Activated naive CD8-positive, alpha-beta T cell treated with anti-CD3 and anti-CD28 coated beads, Interleukin-2, amount 50 U/mL, for 24 hours (primary cell): ENCODE measurements at regions not wholly inside any gene's neighbourhood (a gene's known extent, or its start where the extent isn't known, plus 50 kb on each side); places are given as distances from the start of the nearest gene placed in this dataset.
"Not testable (repeated sequence)": the region's sequence is repeated elsewhere in the genome, so short reads cannot be mapped to it uniquely, and the experiment has no call there.

Source experiments
- ATAC-seq: fragments of 150-1000 bp; cut with Tn5 transposase; one replicate; pipeline ENCODE4 v1.10.0; 2021
- DNase-seq: peaks from one replicate; pipeline ENCODE4 v3.0.0; 2021
- H3K27ac Mint-ChIP-seq: one replicate; pipeline ENCODE4 v1.8.0; 2021; ENCODE audit warnings: mild to moderate bottlenecking, mixed read lengths
- H3K27me3 Mint-ChIP-seq: one replicate; pipeline ENCODE4 v1.8.0; 2021; ENCODE audit warnings: mixed read lengths
- H3K36me3 Mint-ChIP-seq: one replicate; pipeline ENCODE4 v1.8.0; 2021; ENCODE audit warnings: low read depth, mixed read lengths
- H3K4me1 Mint-ChIP-seq: one replicate; pipeline ENCODE4 v1.8.0; 2021; ENCODE audit warnings: mixed read lengths
- H3K4me3 Mint-ChIP-seq: one replicate; pipeline ENCODE4 v1.8.0; 2021; ENCODE audit warnings: mild to moderate bottlenecking, moderate library complexity, mixed read lengths
- H3K9me3 Mint-ChIP-seq: one replicate; pipeline ENCODE4 v1.8.0; 2021; ENCODE audit warnings: mixed read lengths

GRCh38 chrX:104513162-104513561 is 52.8 kb upstream of the IL1RAPL2 start:
- Mint-ChIP-seq H3K36me3 (no peaks in the 10 kb centered on the region), H3K27me3 (no peaks in the 10 kb centered on the region), H3K27ac (no peak overlapping the region), H3K9me3 (no peaks in the 10 kb centered on the region), H3K4me3 (no peak overlapping the region), H3K4me1 (no peaks in the 10 kb centered on the region)
- DNase-seq (no peak), ATAC-seq (no peak)

- no peaks in the 10 kb centered on the region for H3K4me1 Mint-ChIP-seq
- no peak for ATAC-seq
- no peaks in the 10 kb centered on the region for H3K36me3 Mint-ChIP-seq
- H3K4me3 Mint-ChIP-seq, result no peak overlapping the region
- no peak for DNase-seq
- H3K27me3 Mint-ChIP-seq, result no peaks in the 10 kb centered on the region
- no peak overlapping the region for H3K27ac Mint-ChIP-seq
- H3K9me3 Mint-ChIP-seq, result no peaks in the 10 kb centered on the region
These were observed 55.2 kb upstream of the IL1RAPL2 start for GRCh38 chrX:104510801-104511200.

GRCh38 chrX:104502460-104502859 is 63.5 kb upstream of the IL1RAPL2 start:
- ATAC-seq (no peak), DNase-seq (no peak)
- no peaks in the 10 kb centered on the region for H3K9me3 Mint-ChIP-seq
- H3K27ac Mint-ChIP-seq, result no peak overlapping the region
- H3K4me3 Mint-ChIP-seq, result no peak overlapping the region
- H3K27me3 Mint-ChIP-seq, result no peaks in the 10 kb centered on the region
- H3K4me1 Mint-ChIP-seq, result no peaks in the 10 kb centered on the region
- H3K36me3 Mint-ChIP-seq, result no peaks in the 10 kb centered on the region

- Mint-ChIP-seq H3K36me3 (no peaks in the 10 kb centered on the region), H3K27me3 (no peaks in the 10 kb centered on the region), H3K9me3 (no peaks in the 10 kb centered on the region), H3K4me1 (no peaks in the 10 kb centered on the region), H3K4me3 (no peak overlapping the region), H3K27ac (no peak overlapping the region)
- ATAC-seq (no peak), DNase-seq (no peak)
These were observed 77.2 kb upstream of the IL1RAPL2 start for GRCh38 chrX:104488811-104489210.

- ATAC-seq (no peak), DNase-seq (no peak)
- Mint-ChIP-seq H3K27ac (no peak overlapping the region), H3K36me3 (no peaks in the 10 kb centered on the region), H3K27me3 (no peaks in the 10 kb centered on the region), H3K4me1 (no peaks in the 10 kb centered on the region), H3K9me3 (no peaks in the 10 kb centered on the region), H3K4me3 (no peak overlapping the region)
These were observed 79.3 kb upstream of the IL1RAPL2 start for GRCh38 chrX:104486691-104487090.

- no peak for ATAC-seq
- no peak overlapping the region for H3K4me3 Mint-ChIP-seq
- DNase-seq, result no peak
- no peak overlapping the region for H3K27ac Mint-ChIP-seq
- no peaks in the 10 kb centered on the region for H3K27me3 Mint-ChIP-seq
- no peaks in the 10 kb centered on the region for H3K4me1 Mint-ChIP-seq
- no peaks in the 10 kb centered on the region for H3K9me3 Mint-ChIP-seq
- no peaks in the 10 kb centered on the region for H3K36me3 Mint-ChIP-seq
These were observed 83.2 kb upstream of the IL1RAPL2 start for GRCh38 chrX:104482757-104483156.

- no peaks in the 10 kb centered on the region for H3K36me3 Mint-ChIP-seq
- H3K4me3 Mint-ChIP-seq, result no peak overlapping the region
- no peak for ATAC-seq
- no peaks in the 10 kb centered on the region for H3K4me1 Mint-ChIP-seq
- no peak overlapping the region for H3K27ac Mint-ChIP-seq
- H3K27me3 Mint-ChIP-seq, result no peaks in the 10 kb centered on the region
- DNase-seq, result no peak
- H3K9me3 Mint-ChIP-seq, result no peaks in the 10 kb centered on the region
These were observed 96.2 kb upstream of the IL1RAPL2 start for GRCh38 chrX:104469771-104470170.

- DNase-seq (no peak), ATAC-seq (no peak)
- Mint-ChIP-seq H3K4me1 (no peaks in the 10 kb centered on the region), H3K9me3 (no peaks in the 10 kb centered on the region), H3K27me3 (no peaks in the 10 kb centered on the region), H3K36me3 (no peaks in the 10 kb centered on the region), H3K4me3 (no peak overlapping the region), H3K27ac (no peak overlapping the region)
These were observed 106.2 kb upstream of the IL1RAPL2 start for GRCh38 chrX:104459796-104460195.

- H3K9me3 Mint-ChIP-seq, H3K27ac Mint-ChIP-seq, DNase-seq, H3K27me3 Mint-ChIP-seq, H3K36me3 Mint-ChIP-seq, H3K4me3 Mint-ChIP-seq, H3K4me1 Mint-ChIP-seq, ATAC-seq: not testable (repeated sequence)
These were observed 108.9 kb upstream of the IL1RAPL2 start for GRCh38 chrX:104457130-104457529.

- no peaks in the 10 kb centered on the region for H3K9me3 Mint-ChIP-seq
- DNase-seq (no peak), ATAC-seq (no peak)
- no peaks in the 10 kb centered on the region for H3K4me1 Mint-ChIP-seq
- H3K27me3 Mint-ChIP-seq, result no peaks in the 10 kb centered on the region
- no peak overlapping the region for H3K4me3 Mint-ChIP-seq
- no peak overlapping the region for H3K27ac Mint-ChIP-seq
- H3K36me3 Mint-ChIP-seq, result no peaks in the 10 kb centered on the region
These were observed 115.7 kb upstream of the IL1RAPL2 start for GRCh38 chrX:104450316-104450715.

GRCh38 chrX:104445591-104445990 is 120.4 kb upstream of the IL1RAPL2 start:
- no peak for DNase-seq
- Mint-ChIP-seq H3K9me3 (no peaks in the 10 kb centered on the region), H3K36me3 (no peaks in the 10 kb centered on the region), H3K4me3 (no peak overlapping the region), H3K27me3 (no peaks in the 10 kb centered on the region), H3K27ac (no peak overlapping the region), H3K4me1 (no peaks in the 10 kb centered on the region)
- no peak for ATAC-seq

- Mint-ChIP-seq H3K4me1 (no peaks in the 10 kb centered on the region), H3K9me3 (no peaks in the 10 kb centered on the region), H3K36me3 (no peaks in the 10 kb centered on the region), H3K4me3 (no peak overlapping the region), H3K27ac (no peak overlapping the region), H3K27me3 (peaks cover 2% of the 10 kb centered on the region)
- DNase-seq (no peak), ATAC-seq (no peak)
These were observed 130.8 kb upstream of the IL1RAPL2 start for GRCh38 chrX:104435249-104435648.

GRCh38 chrX:104432321-104432720 is 133.7 kb upstream of the IL1RAPL2 start:
- no peak overlapping the region for H3K4me3 Mint-ChIP-seq
- no peak for ATAC-seq

GRCh38 chrX:104430742-104431119 is 135.3 kb upstream of the IL1RAPL2 start:
- DNase-seq (no peak), ATAC-seq (no peak)
- Mint-ChIP-seq H3K36me3 (no peaks in the 10 kb centered on the region), H3K27ac (no peak overlapping the region), H3K27me3 (peaks cover 2% of the 10 kb centered on the region), H3K9me3 (no peaks in the 10 kb centered on the region), H3K4me1 (no peaks in the 10 kb centered on the region), H3K4me3 (no peak overlapping the region)

More at GRCh38 chrX:104432321-104432720, 133.7 kb upstream of the IL1RAPL2 start:
- H3K27ac Mint-ChIP-seq, result no peak overlapping the region
- peaks cover 2% of the 10 kb centered on the region for H3K27me3 Mint-ChIP-seq
- no peaks in the 10 kb centered on the region for H3K36me3 Mint-ChIP-seq
- no peak for DNase-seq
- no peaks in the 10 kb centered on the region for H3K4me1 Mint-ChIP-seq
- H3K9me3 Mint-ChIP-seq, result no peaks in the 10 kb centered on the region

GRCh38 chrX:104430072-104430741 is 135.8 kb upstream of the IL1RAPL2 start:
- Mint-ChIP-seq H3K4me1 (no peaks in the 10 kb centered on the region), H3K4me3 (no peak overlapping the region), H3K36me3 (no peaks in the 10 kb centered on the region), H3K27ac (no peak overlapping the region), H3K27me3 (peaks cover 2% of the 10 kb centered on the region), H3K9me3 (no peaks in the 10 kb centered on the region)
- DNase-seq (no peak), ATAC-seq (no peak)

- no peaks in the 10 kb centered on the region for H3K36me3 Mint-ChIP-seq
- DNase-seq (no peak), ATAC-seq (no peak)
- H3K4me3 Mint-ChIP-seq, result no peak overlapping the region
- H3K27ac Mint-ChIP-seq, result no peak overlapping the region
- H3K9me3 Mint-ChIP-seq, result no peaks in the 10 kb centered on the region
- H3K4me1 Mint-ChIP-seq, result no peaks in the 10 kb centered on the region
- no peaks in the 10 kb centered on the region for H3K27me3 Mint-ChIP-seq
These were observed 137.8 kb upstream of the IL1RAPL2 start for GRCh38 chrX:104428231-104428630.
